ENCODE measurements at regions not wholly inside any gene's neighbourhood (a gene's known extent, or its start where the extent isn't known, plus 50 kb on each side); places are given as distances from the start of the nearest gene placed in this dataset.

GRCh38 chr1:240029418-240029817 lies 62.3 kb upstream of the FMN2 start:
- TF ChIP-seq CTCF (conservative IDR thresholded peaks at IDR 0.05 in 1 of 2, IDR thresholded peaks at IDR 0.05 in 1 of 2; ENCODE audit: low read depth in 1 of 2, low read length in 2 of 2) (no peak), EZH2 (IDR thresholded peaks at IDR 0.05; ENCODE audit: low read length, missing control alignments) (no peak)
